ENCODE measurements at regions not wholly inside any gene's neighbourhood (a gene's known extent, or its start where the extent isn't known, plus 50 kb on each side); places are given as distances from the start of the nearest gene placed in this dataset.
"Not testable (repeated sequence)": the region's sequence is repeated elsewhere in the genome, so short reads cannot be mapped to it uniquely, and the experiment has no call there.

GRCh38 chr5:96529559-96529958 lies 96.5 kb upstream of the PCSK1 start:
- no peak for DNase-seq

- DNase-seq = no peak
These were observed 97.9 kb upstream of the PCSK1 start for GRCh38 chr5:96530901-96531300.

DNA sequence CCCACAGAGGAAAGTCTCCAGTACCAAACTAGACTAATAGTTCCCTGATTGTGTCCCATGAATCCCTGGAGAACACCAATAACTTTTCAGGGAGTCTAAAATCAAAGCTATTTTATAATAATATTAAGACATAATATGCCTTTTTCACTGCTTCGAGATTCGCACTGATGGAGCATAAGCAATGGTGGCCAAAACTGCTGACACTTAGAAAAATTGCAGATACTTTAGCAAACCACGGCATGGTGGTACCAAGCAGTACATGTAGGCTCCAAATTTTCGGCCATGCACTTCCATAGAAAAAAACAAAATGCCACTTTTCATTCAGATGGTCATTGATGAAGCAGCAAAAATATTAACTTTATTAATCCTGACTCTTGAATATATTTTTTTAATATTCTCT lies 100.3 kb upstream of the PCSK1 start:
- DNase-seq = no peak

DNA sequence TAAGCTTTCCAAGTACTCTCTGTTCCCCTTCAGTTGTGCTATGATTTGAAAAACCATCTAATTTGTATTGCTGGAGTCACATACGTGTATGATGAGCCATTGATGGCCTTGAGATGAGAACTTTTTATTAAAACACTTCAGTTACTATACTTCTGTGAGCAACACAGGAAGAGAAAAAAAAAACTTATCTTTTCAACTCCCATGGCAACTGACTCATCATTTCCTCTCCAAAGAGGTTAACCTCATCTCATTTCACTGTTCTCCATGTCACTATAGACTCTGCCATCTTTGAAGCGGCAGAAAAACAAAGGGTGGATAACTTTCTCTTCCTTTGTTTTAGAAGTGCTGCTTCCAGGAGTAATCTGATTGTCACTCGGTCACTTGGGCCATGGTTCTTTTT lies 104.3 kb upstream of the PCSK1 start:
- peak; percentile 85 for DNase-seq

DNA sequence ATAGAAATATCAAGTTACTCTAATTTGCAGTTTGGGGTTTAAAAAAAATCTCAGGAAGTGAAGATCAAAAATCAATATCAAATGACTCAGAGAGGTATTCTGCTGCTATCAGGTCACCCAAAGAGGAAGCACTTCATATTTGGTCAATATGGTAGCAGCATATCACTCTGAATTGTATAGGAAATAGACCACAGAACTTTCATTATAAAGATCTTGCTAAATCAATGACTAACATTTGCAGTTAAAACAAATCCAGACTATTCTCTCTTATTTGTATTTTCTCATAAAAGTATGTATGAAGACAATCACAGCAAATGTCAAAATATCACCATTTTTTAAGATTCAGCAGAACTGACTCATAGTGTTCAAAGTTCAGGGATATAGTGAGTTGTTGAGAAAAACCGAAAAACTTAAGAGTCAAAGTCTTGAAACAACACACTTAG lies 105.8 kb upstream of the PCSK1 start:
- DNase-seq = peak; percentile 70

- DNase-seq = no peak
These were observed 113.1 kb upstream of the PCSK1 start for GRCh38 chr5:96546120-96546519.

DNA sequence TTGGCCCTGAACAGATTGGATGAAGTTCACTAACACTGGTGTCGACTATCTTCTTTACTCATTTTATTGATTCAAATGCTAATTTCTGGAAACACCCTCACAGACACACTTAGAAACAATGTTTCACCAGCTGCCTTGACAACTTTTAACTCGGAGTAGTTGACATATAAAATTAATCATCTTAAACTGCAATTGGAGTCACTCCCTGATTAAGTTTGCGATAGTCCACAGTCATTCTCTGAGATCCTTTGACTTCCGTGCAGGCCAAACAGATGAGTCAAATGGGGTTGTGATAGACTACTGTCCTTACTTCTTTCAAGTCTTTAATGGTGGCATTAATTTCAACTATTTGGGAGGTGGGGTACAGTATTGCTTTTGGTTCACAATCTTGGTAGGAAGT lies 114.4 kb upstream of the PCSK1 start:
- DNase-seq = no peak

DNA sequence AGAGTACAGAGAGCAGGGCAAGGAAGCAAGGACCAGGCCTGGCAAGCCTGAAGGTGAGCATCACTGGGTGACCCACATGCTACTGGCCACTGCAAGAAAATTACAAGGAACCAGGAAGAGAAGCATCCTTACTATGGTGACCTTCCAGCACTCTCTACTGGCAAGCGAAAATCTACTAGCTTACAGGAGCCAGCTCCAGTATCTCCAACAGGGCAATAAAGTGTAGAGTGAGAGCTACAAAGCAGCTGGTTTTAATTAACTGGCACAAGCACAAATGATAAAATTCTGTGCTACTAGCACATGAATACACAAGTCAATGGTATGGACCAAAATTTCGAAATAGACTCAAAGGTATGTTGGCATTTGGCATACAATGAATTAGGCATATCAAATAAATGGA lies 113.3 kb upstream of the CAST start:
- DNase-seq = no peak

DNA sequence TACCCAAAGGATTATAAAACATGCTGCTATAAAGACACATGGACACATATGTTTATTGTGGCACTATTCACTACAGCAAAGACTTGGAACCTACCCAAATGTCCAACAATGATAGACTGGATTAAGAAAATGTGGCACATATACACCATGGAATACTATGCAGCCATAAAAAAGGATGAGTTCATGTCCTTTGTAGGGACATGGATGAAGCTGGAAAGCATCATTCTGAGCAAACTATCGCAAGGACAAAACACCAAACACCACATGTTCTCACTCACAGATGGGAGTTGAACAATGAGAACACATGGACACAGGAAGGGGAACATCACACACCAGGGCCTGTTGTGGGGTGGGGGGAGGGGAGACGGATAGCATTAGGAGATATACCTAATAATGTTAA lies 101.3 kb upstream of the CAST start:
- DNase-seq = not testable (repeated sequence)

DNA sequence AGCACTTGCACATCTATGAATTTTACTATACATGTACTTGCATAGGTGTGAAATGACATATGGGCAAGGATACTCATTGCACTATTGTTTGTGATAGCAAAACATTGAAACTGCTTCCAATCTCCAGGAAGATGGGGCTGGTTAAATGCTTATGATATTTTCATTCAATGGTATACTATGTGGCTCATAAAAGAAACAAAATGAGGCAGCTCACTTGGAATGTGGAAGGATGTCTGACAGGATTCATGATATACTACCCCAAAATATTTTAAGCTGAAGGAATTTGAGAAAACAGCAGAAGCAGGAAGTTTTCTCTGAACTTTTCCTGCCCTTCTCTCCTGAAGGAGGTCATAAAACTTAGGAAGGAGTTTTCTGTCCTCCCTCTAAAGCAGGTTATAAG lies 99.6 kb upstream of the CAST start:
- DNase-seq = no peak

GRCh38 chr5:96563816-96564215 lies 98.4 kb upstream of the CAST start:
- no peak for DNase-seq

GRCh38 chr5:96565582-96566265 lies 96.5 kb upstream of the CAST start:
- DNase-seq = peak; percentile 57

- no peak for DNase-seq
These were observed 95.2 kb upstream of the CAST start for GRCh38 chr5:96566833-96567587.

GRCh38 chr5:96569332-96569731 lies 92.8 kb upstream of the CAST start:
- DNase-seq = no peak

DNA sequence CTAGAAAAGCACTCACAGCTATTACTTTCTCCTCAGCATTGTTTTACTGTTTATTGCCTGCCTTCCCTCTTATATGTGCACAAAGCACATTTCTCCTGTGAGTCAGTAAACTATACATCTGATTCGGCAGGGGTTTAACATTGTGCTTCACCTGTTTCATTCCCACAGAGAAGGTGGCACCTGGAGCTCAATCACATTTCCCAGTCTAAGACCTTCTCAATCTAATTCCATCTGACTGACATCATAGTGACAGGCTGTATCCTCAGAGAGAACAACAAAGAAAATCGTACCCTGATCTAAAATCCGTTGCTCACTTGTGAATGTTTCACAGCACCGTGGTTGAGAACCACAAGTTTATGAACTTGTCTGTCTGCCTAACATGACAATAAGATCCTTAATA lies 92.4 kb upstream of the CAST start:
- DNase-seq = no peak

GRCh38 chr5:96572864-96573512 lies 89.2 kb upstream of the CAST start:
- peak; percentile 19 for DNase-seq

DNA sequence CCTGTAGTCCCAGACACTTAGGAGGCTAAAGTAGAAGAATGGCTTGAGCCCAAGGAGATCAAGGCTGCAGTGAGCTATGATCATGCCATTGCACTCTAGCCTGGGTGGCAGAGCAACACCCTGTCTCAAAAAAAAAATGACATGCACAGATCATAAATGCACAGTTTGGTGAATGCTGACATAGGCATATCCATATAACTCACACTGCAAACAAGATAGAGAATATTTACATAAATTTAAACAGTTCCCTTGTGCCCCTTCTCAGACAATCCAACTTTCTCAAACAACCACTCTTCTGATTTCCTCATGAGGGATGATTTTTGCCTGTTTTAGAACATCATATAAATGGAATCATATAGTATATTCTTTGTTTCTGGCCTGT lies 88.7 kb upstream of the CAST start:
- DNase-seq = no peak

DNA sequence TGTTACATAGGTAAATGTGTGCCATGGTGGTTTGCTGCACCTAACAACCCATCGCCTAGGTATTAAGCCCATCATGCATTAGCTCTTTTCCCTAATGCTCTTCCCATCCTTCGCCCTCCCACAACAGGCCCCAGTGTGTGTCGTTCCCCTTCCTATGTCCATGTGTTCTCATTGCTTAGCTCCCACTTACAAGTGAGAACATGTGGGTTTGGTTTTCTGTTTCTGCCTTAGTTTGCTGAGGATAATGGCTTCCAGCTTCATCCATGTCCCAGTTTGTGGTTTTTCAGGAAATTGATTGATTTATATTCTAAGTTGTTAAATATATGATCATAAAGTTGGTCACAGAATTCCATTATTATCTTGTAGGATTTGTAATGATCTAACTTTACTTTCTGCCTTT lies 85.3 kb upstream of the CAST start:
- no peak for DNase-seq

DNA sequence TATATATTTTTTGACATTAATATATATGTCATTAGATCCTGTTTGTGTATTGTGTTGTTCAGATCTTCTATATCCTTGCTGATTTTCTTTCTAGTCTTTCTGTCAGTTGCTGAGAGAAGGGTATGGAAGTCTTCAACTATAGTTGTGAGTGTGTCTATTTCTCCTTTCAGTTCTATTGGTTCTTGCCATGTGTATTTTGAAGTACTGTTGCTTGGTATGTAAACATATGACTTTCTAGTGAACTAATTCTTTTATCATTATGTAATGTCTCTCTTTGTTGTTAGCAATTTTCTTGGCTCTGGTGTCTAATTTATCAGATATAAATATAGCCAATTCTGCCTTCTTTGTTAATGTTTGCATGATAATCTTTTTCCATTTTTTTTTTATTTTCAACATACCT lies 84.3 kb upstream of the CAST start:
- no peak for DNase-seq

DNA sequence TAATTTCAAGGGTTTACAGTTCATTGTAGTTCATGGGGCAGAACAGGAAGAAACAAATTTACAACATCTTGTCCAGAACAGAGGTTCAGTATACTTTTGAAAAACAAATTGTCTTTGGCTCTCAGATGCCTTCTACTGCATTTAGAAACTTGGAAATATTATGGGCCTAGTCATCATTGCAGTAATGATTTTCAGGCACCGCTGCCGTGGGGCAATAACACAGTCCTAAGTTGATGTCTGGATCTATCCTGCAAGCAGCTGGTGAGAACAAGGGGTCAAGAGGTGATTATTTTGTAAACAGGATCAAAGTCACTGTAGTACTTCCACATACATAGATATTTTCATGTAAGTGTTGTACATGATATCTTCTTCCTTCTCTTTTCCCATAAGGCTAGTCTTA lies 82.5 kb upstream of the CAST start:
- DNase-seq = no peak

GRCh38 chr5:96582343-96582742 lies 79.8 kb upstream of the CAST start:
- no peak for DNase-seq

DNA sequence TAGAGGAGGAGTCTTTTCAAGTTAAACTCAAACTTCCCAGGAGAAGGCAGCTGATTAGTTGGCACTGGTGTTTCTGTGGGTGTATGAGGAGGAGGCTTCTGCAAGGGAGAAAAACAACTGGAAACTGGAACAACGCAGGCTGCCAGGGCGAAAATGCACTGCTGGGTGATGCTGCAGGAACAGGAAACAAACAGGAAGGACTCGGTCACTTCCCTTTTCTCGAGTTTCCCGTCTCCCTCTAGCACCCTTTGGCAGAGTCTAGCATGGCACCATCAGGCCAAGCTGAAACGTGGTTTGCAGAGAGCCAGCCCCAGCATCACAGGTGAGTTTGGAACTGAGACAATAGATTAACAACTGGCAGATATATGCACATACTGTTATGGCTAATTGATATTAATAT lies 77.5 kb upstream of the CAST start:
- no peak for DNase-seq

DNA sequence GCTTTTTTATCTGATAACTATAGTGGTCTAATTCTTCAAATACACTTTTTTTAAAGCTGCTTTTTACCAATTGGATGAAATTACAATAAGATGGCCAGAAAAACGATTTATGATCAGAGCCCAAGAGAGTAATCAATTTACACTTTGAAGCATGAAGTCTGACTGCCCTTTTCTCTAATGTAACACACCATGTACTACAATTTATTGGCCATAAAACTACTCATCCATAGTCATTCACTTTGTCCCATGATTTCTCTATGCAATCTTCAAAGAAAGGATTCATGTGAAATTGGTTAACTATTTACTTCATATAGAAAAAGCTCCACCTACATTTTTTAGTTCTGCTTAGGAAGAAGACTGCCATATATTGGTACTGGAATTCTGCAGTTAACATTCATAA lies 73.6 kb upstream of the CAST start:
- no peak for DNase-seq

DNA sequence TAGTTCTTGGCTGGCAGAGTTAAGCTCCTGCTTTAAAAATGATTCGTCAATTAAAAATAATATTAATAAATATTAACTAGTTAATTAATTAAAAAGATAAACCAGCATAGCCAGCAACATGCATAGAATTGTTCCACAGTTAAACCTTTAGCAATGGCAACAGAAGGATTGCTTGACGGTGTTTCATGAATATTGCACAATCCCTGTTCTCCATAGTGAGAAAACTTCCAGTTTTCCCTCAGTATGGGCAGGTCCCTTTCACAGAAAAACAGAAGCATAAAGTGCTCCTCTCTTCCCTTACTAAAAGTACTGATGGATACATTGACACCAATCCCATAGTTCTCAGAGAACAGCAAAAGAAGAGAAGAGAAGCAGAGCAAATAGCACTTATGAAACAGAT lies 71.4 kb upstream of the CAST start:
- DNase-seq = no peak

All from activated CD4-positive, alpha-beta T cell treated with anti-CD3 and anti-CD28 coated beads, Interleukin-10, Interleukin-2, amounts not matched to agents 100 ng/mL and 50 ng/mL, durations not matched to agents 16 hours and 8 hours (primary cell).